ENCODE measurements at regions not wholly inside any gene's neighbourhood (a gene's known extent, or its start where the extent isn't known, plus 50 kb on each side); places are given as distances from the start of the nearest gene placed in this dataset.

DNA sequence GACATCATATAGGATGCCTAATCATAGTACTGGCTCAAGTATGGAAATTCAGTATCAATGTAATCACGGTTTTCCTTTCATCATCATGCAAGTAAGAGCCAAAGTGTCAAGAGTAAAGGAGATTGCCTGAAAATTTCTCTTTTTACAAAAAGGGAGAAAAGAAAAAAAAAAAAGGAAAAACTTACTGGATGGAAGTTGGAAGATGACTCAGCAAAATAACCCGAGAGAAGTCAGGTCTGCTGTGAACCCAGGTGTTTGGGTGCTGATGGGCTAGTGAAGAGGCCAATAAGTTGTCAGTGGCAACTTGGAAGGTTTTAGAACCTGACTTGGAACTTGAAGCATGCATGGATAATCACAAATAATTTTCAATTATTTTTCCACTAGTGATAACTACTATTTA is 441.9 kb upstream of the SLC14A2 start:
- intact Hi-C loops (cut with DNase I; ENCODE audit: low total_unique reads), result no loop called here
- Histone ChIP-seq H3K4me3 (no peak overlapping the region), H3K4me1 (peaks cover 0 to 8% (median 3%) of the 10 kb centered on the region in 6 donors), H3K36me3 (no peaks in the 10 kb centered on the region), H3K9me3 (no peaks in the 10 kb centered on the region), H3K27ac (no peak overlapping the region), H3K27me3 (replicated peaks in 1 of 7) (no peaks in the 10 kb centered on the region)
- no peak for DNase-seq
- TF ChIP-seq, protein P1, sequence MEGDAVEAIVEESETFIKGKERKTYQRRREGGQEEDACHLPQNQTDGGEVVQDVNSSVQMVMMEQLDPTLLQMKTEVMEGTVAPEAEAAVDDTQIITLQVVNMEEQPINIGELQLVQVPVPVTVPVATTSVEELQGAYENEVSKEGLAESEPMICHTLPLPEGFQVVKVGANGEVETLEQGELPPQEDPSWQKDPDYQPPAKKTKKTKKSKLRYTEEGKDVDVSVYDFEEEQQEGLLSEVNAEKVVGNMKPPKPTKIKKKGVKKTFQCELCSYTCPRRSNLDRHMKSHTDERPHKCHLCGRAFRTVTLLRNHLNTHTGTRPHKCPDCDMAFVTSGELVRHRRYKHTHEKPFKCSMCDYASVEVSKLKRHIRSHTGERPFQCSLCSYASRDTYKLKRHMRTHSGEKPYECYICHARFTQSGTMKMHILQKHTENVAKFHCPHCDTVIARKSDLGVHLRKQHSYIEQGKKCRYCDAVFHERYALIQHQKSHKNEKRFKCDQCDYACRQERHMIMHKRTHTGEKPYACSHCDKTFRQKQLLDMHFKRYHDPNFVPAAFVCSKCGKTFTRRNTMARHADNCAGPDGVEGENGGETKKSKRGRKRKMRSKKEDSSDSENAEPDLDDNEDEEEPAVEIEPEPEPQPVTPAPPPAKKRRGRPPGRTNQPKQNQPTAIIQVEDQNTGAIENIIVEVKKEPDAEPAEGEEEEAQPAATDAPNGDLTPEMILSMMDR (IDR thresholded peaks at IDR 0.05 in 8 of 11, conservative IDR thresholded peaks at IDR 0.05 in 3 of 11), result no peak
- TF ChIP-seq POLR2A (IDR thresholded peaks at IDR 0.05) (no peak), POLR2AphosphoS5 (IDR thresholded peaks at IDR 0.05) (no peak)
- WGBS, 5 donors, result 69 to 84% (median 76%) methylated on average over 2 of the region's 2 CpGs

DNA sequence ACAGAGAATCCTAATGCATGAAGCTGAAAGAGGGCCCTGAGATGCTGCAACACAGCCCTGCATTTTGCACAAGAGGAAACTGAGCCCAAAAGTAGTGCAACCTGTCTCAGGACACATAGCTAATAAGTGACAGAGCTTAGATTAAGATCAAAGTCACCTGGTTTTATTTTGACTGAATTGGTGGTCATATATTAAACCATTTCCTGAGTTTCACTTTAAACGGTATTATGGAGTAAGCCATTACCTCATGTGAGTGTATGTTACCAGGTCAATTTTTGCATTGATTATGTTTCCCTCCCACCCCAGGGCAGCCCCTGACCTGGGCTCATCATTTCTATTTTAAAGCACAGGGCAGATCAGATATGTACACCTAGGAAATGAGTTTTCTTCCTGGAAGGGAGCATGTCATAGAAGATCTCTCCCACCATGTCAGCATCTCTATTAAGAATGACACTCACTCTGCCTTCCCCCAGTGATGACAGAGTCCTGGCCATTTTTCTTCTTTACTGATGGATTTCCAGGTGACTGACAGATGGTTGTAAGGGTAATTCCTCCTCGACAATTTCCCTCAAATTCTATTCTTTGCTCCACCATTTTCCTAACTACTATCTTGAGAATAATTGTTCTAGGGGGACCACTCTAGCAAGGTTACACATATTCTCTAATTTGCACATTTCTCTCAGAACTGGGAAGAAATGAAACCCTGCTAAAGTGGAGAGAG is 441.3 kb upstream of the SLC14A2 start:
- Histone ChIP-seq H3K27ac (no peak overlapping the region), H3K4me1 (peaks cover 0 to 8% (median 3%) of the 10 kb centered on the region in 6 donors), H3K9me3 (no peaks in the 10 kb centered on the region), H3K36me3 (no peaks in the 10 kb centered on the region), H3K4me3 (no peak overlapping the region), H3K27me3 (replicated peaks in 1 of 7) (no peaks in the 10 kb centered on the region)
- no peak for DNase-seq
- intact Hi-C loops (cut with DNase I; ENCODE audit: low total_unique reads), result no loop called here
- 50 to 61% (median 54%) methylated on average over 2 of the region's 2 CpGs for WGBS, 5 donors
- TF ChIP-seq POLR2AphosphoS5 (IDR thresholded peaks at IDR 0.05) (no peak), POLR2A (IDR thresholded peaks at IDR 0.05) (no peak)
- TF ChIP-seq, protein P1 (IDR thresholded peaks at IDR 0.05 in 8 of 11, conservative IDR thresholded peaks at IDR 0.05 in 3 of 11), result no peak

GRCh38 chr18:45174629-45175136 is 440.6 kb upstream of the SLC14A2 start:
- Histone ChIP-seq H3K9me3 (no peaks in the 10 kb centered on the region), H3K27ac (no peak overlapping the region), H3K4me3 (no peak overlapping the region), H3K36me3 (no peaks in the 10 kb centered on the region), H3K27me3 (replicated peaks in 1 of 7) (no peaks in the 10 kb centered on the region), H3K4me1 (peaks cover 0 to 8% (median 3%) of the 10 kb centered on the region in 6 donors)
- intact Hi-C loops (cut with DNase I; ENCODE audit: low total_unique reads), result no loop called here
- no peak for DNase-seq
- WGBS, 5 donors, result 68 to 81% (median 81%) methylated on average over 3 of the region's 3 CpGs
- TF ChIP-seq POLR2AphosphoS5 (IDR thresholded peaks at IDR 0.05) (no peak), POLR2A (IDR thresholded peaks at IDR 0.05) (no peak)
- TF ChIP-seq, protein P1 (IDR thresholded peaks at IDR 0.05 in 8 of 11, conservative IDR thresholded peaks at IDR 0.05 in 3 of 11), result no peak

GRCh38 chr18:45175511-45175910 is 439.8 kb upstream of the SLC14A2 start:
- DNase-seq, result no peak
- 89 to 97% (median 93%) methylated on average over 2 of the region's 2 CpGs for WGBS, 5 donors
- no peak overlapping the region for H3K27ac ChIP-seq
- TF ChIP-seq POLR2A (IDR thresholded peaks at IDR 0.05) (no peak), POLR2AphosphoS5 (IDR thresholded peaks at IDR 0.05) (no peak)
- TF ChIP-seq, protein P1 (IDR thresholded peaks at IDR 0.05 in 8 of 11, conservative IDR thresholded peaks at IDR 0.05 in 3 of 11), result no peak
- H3K4me1 ChIP-seq, result peaks cover 0 to 8% (median 3%) of the 10 kb centered on the region in 6 donors
- no peak overlapping the region for H3K4me3 ChIP-seq
- intact Hi-C loops (cut with DNase I; ENCODE audit: low total_unique reads), result no loop called here
- H3K36me3 ChIP-seq, result no peaks in the 10 kb centered on the region
- H3K27me3 ChIP-seq (replicated peaks in 1 of 7), result no peaks in the 10 kb centered on the region
- H3K9me3 ChIP-seq, result no peaks in the 10 kb centered on the region
